GM12872 (cell line): ENCODE measurements at regions not wholly inside any gene's neighbourhood (a gene's known extent, or its start where the extent isn't known, plus 50 kb on each side); places are given as distances from the start of the nearest gene placed in this dataset.

Experiments
- CTCF ChIP-seq: IDR thresholded peaks from 3 replicates; pipeline ENCODE4 v1.5.1; 2011; ENCODE audit warnings: low read depth, mild to moderate bottlenecking, low read length, moderate library complexity; ENCODE audit not compliant: insufficient read depth

GRCh38 chr4:62822306-62822705 lies 1586.9 kb downstream of the TECRL start:
- no peak for TF ChIP-seq CTCF

GRCh38 chr4:62816566-62816965 lies 1592.7 kb downstream of the TECRL start:
- no peak for TF ChIP-seq CTCF

GRCh38 chr4:62814510-62815047 lies 1594.7 kb downstream of the TECRL start:
- TF ChIP-seq CTCF: no peak

GRCh38 chr4:62806816-62807215 lies 1602.4 kb downstream of the TECRL start:
- TF ChIP-seq CTCF: no peak

- no peak for TF ChIP-seq CTCF
These were observed 1603.9 kb downstream of the ADGRL3 start for GRCh38 chr4:62804075-62804474.

- no peak for TF ChIP-seq CTCF
These were observed 1597.1 kb downstream of the ADGRL3 start for GRCh38 chr4:62797221-62797620.

GRCh38 chr4:62791386-62791785 lies 1591.3 kb downstream of the ADGRL3 start:
- TF ChIP-seq CTCF: no peak
